Caco-2 (cell line): ENCODE measurements at regions not wholly inside any gene's neighbourhood (a gene's known extent, or its start where the extent isn't known, plus 50 kb on each side); places are given as distances from the start of the nearest gene placed in this dataset.

Experiments used
- BruUV-seq: library from RNA; stranded (reverse); fragments of 400-500 nt; replicated peaks from 2 replicates; lab custom pipeline; 2021; lab: Mats Ljungman, UMichigan
- CTCF ChIA-PET: fragments of 300-600 bp; sonication (Branson Sonifier 250); formaldehyde crosslinking; loops from one replicate; lab custom pipeline; 2022; ENCODE audit warnings: antibody characterized with exemption; lab: Charles Lee
- POLR2A ChIA-PET: fragments of 300-600 bp; sonication (Branson Sonifier 250); formaldehyde crosslinking; loops from one replicate; lab custom pipeline; 2022; ENCODE audit warnings: antibody characterized with exemption; lab: Charles Lee
- DNase-seq, 2 experiments: peaks; one replicate each; pipeline versions ENCODE4 v3.0.0 to v3.0.0-alpha.2; 2020 to 2022
- H3K27me3 ChIP-seq: replicated peaks from 2 replicates; pipeline ENCODE4 v1.6.0; 2011; ENCODE audit warnings: low read length; ENCODE audit not compliant: control insufficient read depth, insufficient read depth
- H3K36me3 ChIP-seq: 2 replicates; pipeline ENCODE4 v1.5.1; 2011; ENCODE audit warnings: low read length; ENCODE audit not compliant: control insufficient read depth, insufficient read depth
- H3K4me1 ChIP-seq: fragments of 250-450 bp; sonication (Bioruptor Pico); 2 replicates; pipeline ENCODE4 v1.5.1; 2020; ENCODE audit warnings: mild to moderate bottlenecking
- H3K4me3 ChIP-seq: 2 replicates; pipeline ENCODE4 v1.5.1; 2011; ENCODE audit warnings: low read depth, mild to moderate bottlenecking, control low read depth, low read length
- H3K9me3 ChIP-seq: fragments of 250-450 bp; sonication (Bioruptor Pico); 2 replicates; pipeline ENCODE4 v1.5.1; 2020; ENCODE audit warnings: mild to moderate bottlenecking, moderate library complexity
- H3K27ac Mint-ChIP-seq: one replicate; pipeline ENCODE4 v1.8.0; 2022; ENCODE audit warnings: mixed read lengths; ENCODE audit not compliant: unreplicated experiment
- H3K27me3 Mint-ChIP-seq: one replicate; pipeline ENCODE4 v1.8.0; 2022; ENCODE audit warnings: mixed read lengths; ENCODE audit not compliant: insufficient read depth, unreplicated experiment
- H3K36me3 Mint-ChIP-seq: one replicate; pipeline ENCODE4 v1.8.0; 2022; ENCODE audit warnings: mild to moderate bottlenecking, mixed read lengths; ENCODE audit not compliant: insufficient read depth, unreplicated experiment
- H3K4me1 Mint-ChIP-seq: one replicate; pipeline ENCODE4 v1.8.0; 2022; ENCODE audit warnings: low read depth, mixed read lengths; ENCODE audit not compliant: unreplicated experiment
- H3K4me3 Mint-ChIP-seq: one replicate; pipeline ENCODE4 v1.8.0; 2022; ENCODE audit warnings: mild to moderate bottlenecking, moderate library complexity, mixed read lengths; ENCODE audit not compliant: unreplicated experiment
- H3K9me3 Mint-ChIP-seq: one replicate; pipeline ENCODE4 v1.8.0; 2022; ENCODE audit warnings: mixed read lengths; ENCODE audit not compliant: unreplicated experiment
- CTCF ChIP-seq, 2 experiments: fragments of 200-600 bp in 1 of 2; IDR thresholded peaks; 1 replicate in 1 of 2; 2 replicates in 1 of 2; pipeline versions ENCODE4 v1.5.1 to v1.8.0; 2011 to 2022; ENCODE audit warnings: antibody characterized with exemption in 1 of 2, control low read depth in 1 of 2, inconsistent platforms in 1 of 2, low read depth in 1 of 2, low read length in 1 of 2, mild to moderate bottlenecking in 1 of 2, moderate library complexity in 1 of 2; ENCODE audit not compliant: insufficient read depth in 1 of 2, severe bottlenecking in 1 of 2, unreplicated experiment in 1 of 2
- intact Hi-C: fragments of 100-400 bp; cut with micrococcal nuclease; formaldehyde crosslinking; loops from one replicate; pipeline ENCODE4 v1.10.0; 2022; ENCODE audit not compliant: unreplicated experiment

GRCh38 chr5:115352571-115352970, 56.1 kb upstream of the CCDC112 start:
- Mint-ChIP-seq H3K4me1 (no peaks in the 10 kb centered on the region), H3K36me3 (no peaks in the 10 kb centered on the region), H3K27me3 (no peaks in the 10 kb centered on the region), H3K4me3 (no peak overlapping the region), H3K9me3 (no peaks in the 10 kb centered on the region), H3K27ac (no peak overlapping the region)
- Histone ChIP-seq H3K4me1 (peaks cover 15% of the 10 kb centered on the region), H3K27me3 (no peaks in the 10 kb centered on the region), H3K9me3 (no peaks in the 10 kb centered on the region), H3K36me3 (no peaks in the 10 kb centered on the region; the same call in none of the 2 replicates), H3K4me3 (no peak overlapping the region)
- no peak for DNase-seq
- intact Hi-C loops: no loop called here
- ChIA-PET POLR2A (no interaction called here), CTCF (no interaction called here)
- BruUV-seq: no TSS peak
- no peak for TF ChIP-seq CTCF (IDR thresholded peaks at IDR 0.05; ENCODE audit: insufficient read depth in 1 of 2, low read depth in 1 of 2, low read length in 1 of 2, severe bottlenecking in 1 of 2, unreplicated experiment in 1 of 2)

- H3K36me3 Mint-ChIP-seq: no peaks in the 10 kb centered on the region
- TF ChIP-seq CTCF (IDR thresholded peaks at IDR 0.05; ENCODE audit: insufficient read depth in 1 of 2, low read depth in 1 of 2, low read length in 1 of 2, severe bottlenecking in 1 of 2, unreplicated experiment in 1 of 2): no peak
- BruUV-seq: no TSS peak
- no peaks in the 10 kb centered on the region for H3K27me3 ChIP-seq
- ChIA-PET POLR2A (no interaction called here), CTCF (no interaction called here)
- intact Hi-C loops: no loop called here
- no peak overlapping the region for H3K4me3 ChIP-seq
- no peaks in the 10 kb centered on the region for H3K4me1 Mint-ChIP-seq
- H3K36me3 ChIP-seq: no peaks in the 10 kb centered on the region; the same call in none of the 2 replicates
- H3K9me3 ChIP-seq: no peaks in the 10 kb centered on the region
- peaks cover 15% of the 10 kb centered on the region for H3K4me1 ChIP-seq
- H3K27ac Mint-ChIP-seq: no peak overlapping the region
- H3K9me3 Mint-ChIP-seq: no peaks in the 10 kb centered on the region
- H3K27me3 Mint-ChIP-seq: no peaks in the 10 kb centered on the region
- DNase-seq: no peak
- H3K4me3 Mint-ChIP-seq: no peak overlapping the region
These were observed 55.1 kb upstream of the CCDC112 start for GRCh38 chr5:115351356-115352195.

- no peaks in the 10 kb centered on the region for H3K27me3 ChIP-seq
- intact Hi-C loops: no loop called here
- Mint-ChIP-seq H3K36me3 (no peaks in the 10 kb centered on the region), H3K4me1 (no peaks in the 10 kb centered on the region), H3K4me3 (no peak overlapping the region), H3K27ac (no peak overlapping the region), H3K27me3 (no peaks in the 10 kb centered on the region), H3K9me3 (no peaks in the 10 kb centered on the region)
- no peak for DNase-seq
- H3K9me3 ChIP-seq: no peaks in the 10 kb centered on the region
- CTCF ChIA-PET: no interaction called here
- H3K4me1 ChIP-seq: peaks cover 12% of the 10 kb centered on the region
- H3K4me3 ChIP-seq: no peak overlapping the region
- no peaks in the 10 kb centered on the region; the same call in 1 of the 2 replicates for H3K36me3 ChIP-seq
- POLR2A ChIA-PET: no interaction called here
- no peak for TF ChIP-seq CTCF (IDR thresholded peaks at IDR 0.05; ENCODE audit: insufficient read depth in 1 of 2, low read depth in 1 of 2, low read length in 1 of 2, severe bottlenecking in 1 of 2, unreplicated experiment in 1 of 2)
- BruUV-seq: no TSS peak
These were observed 54.4 kb upstream of the CCDC112 start for GRCh38 chr5:115350894-115351293.
